Breast epithelium (tissue), 4 donors: ENCODE measurements at regions not wholly inside any gene's neighbourhood (a gene's known extent, or its start where the extent isn't known, plus 50 kb on each side); places are given as distances from the start of the nearest gene placed in this dataset.

Experiments used
- DNase-seq, 2 donors: peaks; one replicate each; pipeline ENCODE4 v3.0.0-alpha.2; 2019; ENCODE audit warnings: low spot score in 2 of 2
- H3K27ac ChIP-seq, 2 donors: fragments of 200-600 bp; sonication (generic) in 1 of 2; one replicate each; pipeline ENCODE4 v1.5.1; 2016 to 2019; ENCODE audit warnings: mild to moderate bottlenecking in 1 of 2
- H3K27me3 ChIP-seq, 2 donors: fragments of 200-600 bp; sonication (generic) in 1 of 2; one replicate each; pipeline versions ENCODE4 v1.5.1 to v1.6.0; 2017 to 2019; ENCODE audit warnings: control low read depth in 1 of 2, mild to moderate bottlenecking in 1 of 2
- H3K36me3 ChIP-seq: fragments of 200-600 bp; one replicate; pipeline ENCODE4 v1.5.1; 2019
- H3K4me1 ChIP-seq, 2 donors: fragments of 200-600 bp; sonication (generic); one replicate each; pipeline ENCODE4 v1.5.1; 2016 to 2019; ENCODE audit warnings: control low read depth in 1 of 2
- H3K4me3 ChIP-seq, 3 donors: fragments of 200-600 bp; sonication (generic); 1 replicate in 2 of 3; 2 replicates in 1 of 3; pipeline ENCODE4 v1.5.1; 2016 to 2019; ENCODE audit warnings: mild to moderate bottlenecking in 3 of 3, moderate library complexity in 2 of 3
- H3K9me3 ChIP-seq, 2 donors: fragments of 200-600 bp; sonication (generic) in 1 of 2; one replicate each; pipeline ENCODE4 v1.5.1; 2016 to 2019; ENCODE audit warnings: control low read depth in 1 of 2
- POLR2A ChIP-seq: fragments of 450-650 bp; IDR thresholded peaks from one replicate; pipeline ENCODE4 v1.6.1; 2016; ENCODE audit warnings: antibody characterized with exemption, mild to moderate bottlenecking, moderate library complexity
- POLR2AphosphoS5 ChIP-seq, 3 donors: sonication (generic); formaldehyde crosslinking; IDR thresholded peaks; one replicate each; pipeline ENCODE4 v1.6.1; 2017; ENCODE audit warnings: antibody characterized with exemption in 3 of 3
- intact Hi-C: fragments of 100-400 bp; cut with DNase I; formaldehyde crosslinking; loops from one replicate; pipeline ENCODE4 v1.15.1; 2023; ENCODE audit warnings: low total_unique reads
- TF ChIP-seq, protein P1 (sequence below), 3 donors: fragments of 450-650 bp; IDR thresholded peaks; one replicate each; pipeline ENCODE4 v1.5.1; 2016 to 2017; ENCODE audit warnings: antibody characterized with exemption in 3 of 3, mild to moderate bottlenecking in 3 of 3, moderate library complexity in 3 of 3

DNA sequence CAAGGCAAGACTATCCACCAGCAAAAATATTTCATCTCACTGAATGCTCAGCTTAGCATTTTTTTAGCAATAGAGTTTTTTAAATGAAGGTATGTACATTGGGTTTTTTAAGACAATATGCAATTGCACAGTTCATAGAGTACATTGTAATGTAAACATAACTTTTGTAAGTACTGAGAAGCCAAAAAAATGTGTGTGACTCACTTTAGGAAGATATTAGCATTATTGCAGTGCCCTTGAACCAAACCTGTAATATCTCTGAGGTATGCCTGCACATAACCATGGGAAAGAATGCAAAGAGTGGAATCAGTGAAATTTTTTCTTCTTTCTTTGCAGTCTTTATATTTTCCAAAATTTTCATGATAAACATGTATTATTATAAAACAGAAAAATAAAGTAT lies 1533.3 kb upstream of the WWC1 start:
- intact Hi-C loops, result loop anchor here (2.0 kb wide), 1 partner anchor 55 kb away; no protein-coding TSS in a partner anchor

DNA sequence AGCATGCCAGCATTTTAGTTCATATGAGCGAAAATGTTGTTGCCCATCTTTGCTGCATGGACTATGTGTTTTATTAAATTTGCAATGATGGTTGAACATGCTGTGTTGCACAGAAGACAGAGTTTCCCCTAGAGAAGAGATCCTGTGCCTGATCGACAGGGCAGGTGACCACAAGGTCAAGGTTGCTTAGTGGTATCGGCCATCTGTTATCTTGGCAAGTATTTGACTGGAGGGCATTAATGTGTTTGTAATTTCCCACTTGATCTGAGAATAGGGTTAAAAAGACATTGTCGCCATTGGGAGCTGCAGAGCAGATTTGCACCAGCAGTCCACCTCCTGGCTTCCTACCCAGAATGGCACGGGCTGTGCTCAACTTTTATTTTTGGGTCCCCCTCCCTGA lies 1523.6 kb upstream of the WWC1 start:
- DNase-seq, result no peak
- no peak overlapping the region for H3K27ac ChIP-seq

More for the DNA sequence above, 1533.3 kb upstream of the WWC1 start:
- Histone ChIP-seq H3K4me1 (no peaks in the 10 kb centered on the region), H3K27ac (no peak overlapping the region), H3K9me3 (no peaks in the 10 kb centered on the region), H3K27me3 (no peaks in the 10 kb centered on the region), H3K4me3 (no peak overlapping the region), H3K36me3 (no peaks in the 10 kb centered on the region)
- DNase-seq, result no peak
- TF ChIP-seq, protein P1, sequence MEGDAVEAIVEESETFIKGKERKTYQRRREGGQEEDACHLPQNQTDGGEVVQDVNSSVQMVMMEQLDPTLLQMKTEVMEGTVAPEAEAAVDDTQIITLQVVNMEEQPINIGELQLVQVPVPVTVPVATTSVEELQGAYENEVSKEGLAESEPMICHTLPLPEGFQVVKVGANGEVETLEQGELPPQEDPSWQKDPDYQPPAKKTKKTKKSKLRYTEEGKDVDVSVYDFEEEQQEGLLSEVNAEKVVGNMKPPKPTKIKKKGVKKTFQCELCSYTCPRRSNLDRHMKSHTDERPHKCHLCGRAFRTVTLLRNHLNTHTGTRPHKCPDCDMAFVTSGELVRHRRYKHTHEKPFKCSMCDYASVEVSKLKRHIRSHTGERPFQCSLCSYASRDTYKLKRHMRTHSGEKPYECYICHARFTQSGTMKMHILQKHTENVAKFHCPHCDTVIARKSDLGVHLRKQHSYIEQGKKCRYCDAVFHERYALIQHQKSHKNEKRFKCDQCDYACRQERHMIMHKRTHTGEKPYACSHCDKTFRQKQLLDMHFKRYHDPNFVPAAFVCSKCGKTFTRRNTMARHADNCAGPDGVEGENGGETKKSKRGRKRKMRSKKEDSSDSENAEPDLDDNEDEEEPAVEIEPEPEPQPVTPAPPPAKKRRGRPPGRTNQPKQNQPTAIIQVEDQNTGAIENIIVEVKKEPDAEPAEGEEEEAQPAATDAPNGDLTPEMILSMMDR (IDR thresholded peaks at IDR 0.05), result no peak
- TF ChIP-seq POLR2A (no peak), POLR2AphosphoS5 (IDR thresholded peaks at IDR 0.05) (no peak)

DNA sequence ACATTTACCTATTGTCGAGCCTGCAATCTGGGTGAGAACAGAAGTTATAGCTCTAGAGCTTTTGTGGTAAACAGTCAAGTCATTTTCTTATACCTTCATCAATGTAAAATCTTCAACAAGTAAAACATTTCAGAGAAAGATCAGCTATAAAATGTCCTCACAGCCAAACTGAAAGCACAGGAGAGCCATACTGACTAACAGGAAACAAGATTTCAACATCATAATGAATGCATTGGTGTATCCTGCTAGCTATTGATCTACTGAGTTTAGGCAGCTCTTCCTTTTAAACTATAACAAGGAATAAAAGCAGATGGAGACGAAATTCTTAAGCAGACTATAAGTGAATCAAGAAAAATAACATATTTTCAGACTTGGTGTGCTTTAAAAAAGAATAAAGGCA lies 1522.9 kb upstream of the WWC1 start:
- TF ChIP-seq POLR2A (no peak), POLR2AphosphoS5 (IDR thresholded peaks at IDR 0.05) (no peak)
- TF ChIP-seq, protein P1 (IDR thresholded peaks at IDR 0.05), result no peak
- Histone ChIP-seq H3K27me3 (no peaks in the 10 kb centered on the region), H3K4me3 (no peak overlapping the region), H3K36me3 (no peaks in the 10 kb centered on the region), H3K9me3 (peaks cover 0 to 14% of the 10 kb centered on the region in 2 donors), H3K4me1 (no peaks in the 10 kb centered on the region), H3K27ac (no peak overlapping the region)
- no peak for DNase-seq
- intact Hi-C loops, result no loop called here

More for the DNA sequence above, 1523.6 kb upstream of the WWC1 start:
- TF ChIP-seq, protein P1 (IDR thresholded peaks at IDR 0.05), result no peak
- TF ChIP-seq POLR2AphosphoS5 (IDR thresholded peaks at IDR 0.05) (no peak), POLR2A (no peak)
- intact Hi-C loops, result no loop called here
- Histone ChIP-seq H3K36me3 (no peaks in the 10 kb centered on the region), H3K27me3 (no peaks in the 10 kb centered on the region), H3K4me1 (no peaks in the 10 kb centered on the region), H3K9me3 (peaks cover 0 to 14% of the 10 kb centered on the region in 2 donors), H3K4me3 (no peak overlapping the region)

DNA sequence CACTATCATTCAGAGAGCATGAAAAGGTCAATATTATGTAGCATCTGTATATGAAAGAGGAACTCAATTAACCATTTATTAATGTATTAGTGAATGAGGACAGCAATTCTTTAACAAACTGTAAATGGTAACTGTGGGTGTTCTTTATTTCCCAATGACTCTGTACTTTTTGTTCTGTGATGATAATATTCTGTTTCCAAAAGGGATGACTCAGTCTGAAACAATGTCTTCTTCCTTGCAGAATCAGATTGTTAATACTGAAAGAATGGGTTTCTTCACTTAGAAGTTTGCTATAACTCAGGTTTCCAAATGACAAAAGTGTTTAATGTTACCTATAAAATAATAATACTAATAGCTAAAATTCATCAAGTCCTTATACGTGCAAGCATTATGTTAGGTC lies 1518.7 kb upstream of the WWC1 start:
- no peaks in the 10 kb centered on the region for H3K4me1 ChIP-seq
- no peaks in the 10 kb centered on the region for H3K36me3 ChIP-seq
- intact Hi-C loops, result no loop called here
- no peaks in the 10 kb centered on the region for H3K27me3 ChIP-seq
- no peak overlapping the region for H3K27ac ChIP-seq
- no peak for TF ChIP-seq POLR2A
- TF ChIP-seq, protein P1 (IDR thresholded peaks at IDR 0.05), result no peak
- TF ChIP-seq POLR2AphosphoS5 (IDR thresholded peaks at IDR 0.05), result no peak
- no peak for DNase-seq
- H3K9me3 ChIP-seq, result peaks cover 0 to 14% of the 10 kb centered on the region in 2 donors
- H3K4me3 ChIP-seq, result no peak overlapping the region

DNA sequence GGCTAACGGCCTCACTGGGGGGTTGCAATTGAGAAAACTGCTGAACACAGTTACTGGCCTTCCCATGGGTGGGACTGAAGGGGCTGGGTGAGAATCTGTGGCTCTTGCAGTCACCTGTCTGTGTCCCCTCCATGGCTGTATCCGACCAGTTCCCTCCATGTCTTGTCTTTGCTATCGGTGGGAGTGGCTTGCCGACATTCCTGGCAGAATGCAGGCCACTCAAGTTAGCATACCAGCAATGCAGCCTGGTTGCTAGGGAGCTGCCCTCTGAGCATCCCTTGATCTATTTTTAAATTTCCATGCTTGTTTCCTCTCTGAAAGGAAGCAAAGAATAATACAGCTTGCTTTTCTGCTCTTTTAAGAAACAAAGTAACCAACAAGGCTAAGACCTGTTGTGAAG lies 1509.7 kb upstream of the WWC1 start:
- DNase-seq, result no peak
- Histone ChIP-seq H3K9me3 (no peaks in the 10 kb centered on the region), H3K4me1 (no peaks in the 10 kb centered on the region), H3K4me3 (no peak overlapping the region), H3K27me3 (no peaks in the 10 kb centered on the region), H3K27ac (no peak overlapping the region), H3K36me3 (no peaks in the 10 kb centered on the region)
- intact Hi-C loops, result no loop called here
- TF ChIP-seq POLR2A (no peak), POLR2AphosphoS5 (IDR thresholded peaks at IDR 0.05) (no peak)
- TF ChIP-seq, protein P1 (IDR thresholded peaks at IDR 0.05), result no peak
